HG03565 (cell line): ENCODE measurements at regions not wholly inside any gene's neighbourhood (a gene's known extent, or its start where the extent isn't known, plus 50 kb on each side); places are given as distances from the start of the nearest gene placed in this dataset.

ENCODE experiments used
- ATAC-seq: cut with Tn5 transposase; IDR thresholded peaks from one replicate; pipeline ENCODE4 v1.9.1; 2021; ENCODE audit warnings: mild to moderate bottlenecking, moderate library complexity; ENCODE audit not compliant: unreplicated experiment

GRCh38 chr3:127033171-127033570, 50.3 kb downstream of the PLXNA1 start:
- no peak for ATAC-seq

- ATAC-seq, result no peak
These were observed 50.9 kb downstream of the PLXNA1 start for GRCh38 chr3:127033786-127034185.

GRCh38 chr3:127034195-127034989, 51.5 kb downstream of the PLXNA1 start:
- no peak for ATAC-seq

GRCh38 chr3:127034990-127035652, 52.2 kb downstream of the PLXNA1 start:
- ATAC-seq, result no peak

GRCh38 chr3:127035677-127036076, 52.8 kb downstream of the PLXNA1 start:
- no peak for ATAC-seq

- ATAC-seq, result no peak
These were observed 53.5 kb downstream of the PLXNA1 start for GRCh38 chr3:127036209-127037020.

- ATAC-seq, result no peak
These were observed 54.1 kb downstream of the PLXNA1 start for GRCh38 chr3:127037021-127037400.

- no peak for ATAC-seq
These were observed 54.5 kb downstream of the PLXNA1 start for GRCh38 chr3:127037418-127037841.

GRCh38 chr3:127037971-127038446, 55.1 kb downstream of the PLXNA1 start:
- ATAC-seq, result no peak

- ATAC-seq, result no peak
These were observed 55.6 kb downstream of the PLXNA1 start for GRCh38 chr3:127038466-127038865.

- ATAC-seq, result no peak
These were observed 56.1 kb downstream of the PLXNA1 start for GRCh38 chr3:127038923-127039581.

GRCh38 chr3:127039719-127040118, 56.8 kb downstream of the PLXNA1 start:
- no peak for ATAC-seq

- no peak for ATAC-seq
These were observed 57.3 kb downstream of the PLXNA1 start for GRCh38 chr3:127040216-127040615.

- ATAC-seq, result no peak
These were observed 58.4 kb downstream of the PLXNA1 start for GRCh38 chr3:127041264-127041820.

- no peak for ATAC-seq
These were observed 59.0 kb downstream of the PLXNA1 start for GRCh38 chr3:127041933-127042332.

GRCh38 chr3:127042634-127043033, 59.7 kb downstream of the PLXNA1 start:
- ATAC-seq, result no peak

GRCh38 chr3:127043041-127043641, 60.2 kb downstream of the PLXNA1 start:
- ATAC-seq, result no peak

- no peak for ATAC-seq
These were observed 61.0 kb downstream of the PLXNA1 start for GRCh38 chr3:127043731-127044510.

- no peak for ATAC-seq
These were observed 62.1 kb downstream of the PLXNA1 start for GRCh38 chr3:127044996-127045395.
